Ammon's horn (tissue), 1 donor: ENCODE measurements at regions not wholly inside any gene's neighbourhood (a gene's known extent, or its start where the extent isn't known, plus 50 kb on each side); places are given as distances from the start of the nearest gene placed in this dataset.

Source experiments
- DNase-seq: peaks from one replicate; pipeline ENCODE4 v3.0.0-alpha.2; 2016; ENCODE audit warnings: low spot score

GRCh38 chr16:64410306-64410705 lies 711.6 kb downstream of the CDH11 start:
- DNase-seq: no peak

- DNase-seq: no peak
Measured at GRCh38 chr16:64409783-64410210, 712.1 kb downstream of the CDH11 start.

- DNase-seq: no peak
Measured at GRCh38 chr16:64408699-64409098, 713.2 kb downstream of the CDH11 start.

- DNase-seq: peak; percentile 29
Measured at GRCh38 chr16:64406770-64407181, 715.1 kb downstream of the CDH11 start.

DNA sequence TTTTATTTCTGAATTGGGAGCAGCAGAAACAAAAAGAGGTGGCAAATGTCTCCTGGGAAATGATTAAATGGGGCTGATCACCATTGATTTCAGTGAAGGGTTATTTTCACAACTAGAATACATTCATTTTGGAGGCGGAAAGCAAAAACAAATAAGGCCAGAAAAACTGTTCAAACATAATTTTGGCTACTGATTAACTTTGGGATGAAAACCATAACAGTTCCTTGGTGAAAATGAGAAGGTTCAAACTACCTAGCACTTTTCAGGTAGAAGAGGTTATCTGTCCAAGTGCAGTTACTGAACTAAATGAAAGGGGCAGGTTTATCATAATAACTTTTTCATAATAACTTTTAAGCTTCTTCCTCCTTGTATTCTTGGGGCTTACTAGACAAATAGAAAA lies 718.5 kb downstream of the CDH11 start:
- no peak for DNase-seq

DNA sequence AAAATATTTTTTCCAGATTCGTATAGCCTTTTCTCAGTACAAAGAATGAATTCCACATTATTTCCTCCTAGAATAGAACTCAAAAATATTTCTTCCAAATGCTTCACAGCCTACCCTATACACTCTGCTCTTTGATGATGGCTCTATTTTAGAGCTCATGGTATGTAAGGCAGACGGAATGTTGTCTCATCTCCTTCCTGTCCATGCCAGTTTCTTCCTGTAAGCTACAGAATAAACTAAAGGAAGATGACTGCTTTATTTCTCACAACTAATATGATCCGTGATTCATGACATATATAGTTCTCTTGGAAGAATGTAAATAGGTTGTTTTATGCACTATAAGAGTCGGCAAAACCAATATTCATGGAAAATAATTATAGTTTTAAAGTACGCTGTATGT lies 723.1 kb downstream of the CDH11 start:
- no peak for DNase-seq

DNA sequence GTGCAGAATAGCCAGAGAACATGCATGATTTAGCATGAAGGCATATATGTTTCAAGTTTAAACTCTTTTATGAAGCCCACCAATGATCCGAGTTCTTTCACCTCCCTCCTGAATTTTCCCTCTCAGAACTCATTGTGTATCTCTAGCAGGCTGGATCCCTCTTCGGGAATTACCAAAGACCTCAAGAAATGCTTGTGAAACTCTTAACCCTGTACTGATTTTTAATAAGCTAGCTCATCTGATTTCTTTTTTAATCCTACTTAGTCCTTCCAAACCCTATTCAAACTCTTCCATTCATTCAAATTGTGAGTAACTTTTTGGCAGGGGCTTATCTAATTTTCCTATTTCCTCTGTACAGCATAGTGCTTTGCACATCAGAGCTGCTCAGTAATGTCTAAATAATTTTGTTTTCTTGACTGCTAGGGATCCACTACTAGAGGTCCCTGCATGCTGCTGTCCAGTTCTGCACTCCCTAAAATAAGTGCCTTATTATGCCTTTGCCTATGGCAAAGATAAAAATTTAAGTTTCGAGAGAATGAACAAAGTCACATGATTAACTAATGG lies 723.8 kb downstream of the CDH11 start:
- DNase-seq: no peak

DNA sequence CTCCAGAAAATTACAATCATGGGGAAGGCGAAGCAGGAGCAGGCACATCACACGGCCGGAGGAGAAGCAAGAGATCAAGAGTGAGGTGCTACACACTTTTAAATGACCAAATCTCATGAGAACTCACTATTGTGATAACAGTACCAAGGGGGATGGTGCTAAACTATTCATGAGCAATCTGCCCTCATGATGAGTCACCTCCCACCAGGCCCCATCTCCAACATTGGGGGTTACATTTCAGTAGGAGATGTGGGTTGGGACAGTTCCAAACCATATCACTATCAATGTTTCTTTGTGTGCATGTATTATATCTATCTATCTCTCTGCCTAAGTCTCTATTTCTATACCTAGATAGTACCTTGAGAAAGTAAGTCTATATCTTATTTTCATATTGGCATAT lies 724.8 kb downstream of the CDH11 start:
- DNase-seq: no peak

DNA sequence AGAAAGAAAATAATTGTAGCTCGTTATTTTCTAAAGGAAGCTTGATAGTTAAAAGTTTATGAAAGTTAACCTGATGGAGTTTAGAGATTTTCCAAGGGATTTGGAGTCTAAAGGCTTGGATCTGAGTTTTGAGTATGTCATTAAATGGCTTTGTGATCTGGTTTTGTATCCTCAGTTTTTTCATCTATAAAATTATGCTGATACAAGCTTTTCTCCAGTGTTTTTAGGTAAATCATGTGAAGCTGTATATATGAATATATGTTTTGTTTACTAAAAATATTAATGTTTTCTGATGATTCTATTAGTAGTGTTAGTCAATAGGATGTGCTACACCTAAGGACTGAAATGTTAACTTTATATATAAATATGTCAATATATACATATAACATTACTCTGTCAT lies 727.8 kb downstream of the CDH11 start:
- DNase-seq: no peak

DNA sequence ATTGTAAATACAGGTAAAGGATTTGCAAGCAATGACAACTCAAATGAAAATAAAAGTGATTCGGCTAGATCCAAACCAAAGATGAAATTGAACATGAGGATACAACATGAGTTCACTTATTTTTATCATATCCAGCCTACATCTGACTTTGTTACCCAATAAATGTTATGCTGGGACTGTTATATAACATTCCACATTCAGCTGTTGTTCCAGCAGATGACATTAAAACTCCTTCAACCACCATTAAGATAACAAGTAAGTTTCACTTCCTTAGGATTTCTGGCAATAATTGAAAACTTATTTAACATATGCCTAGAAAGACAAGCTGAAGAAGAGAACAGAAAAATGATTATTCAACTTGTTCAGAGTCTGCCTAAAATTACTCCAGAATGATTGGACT lies 729.4 kb downstream of the CDH11 start:
- DNase-seq: no peak

DNA sequence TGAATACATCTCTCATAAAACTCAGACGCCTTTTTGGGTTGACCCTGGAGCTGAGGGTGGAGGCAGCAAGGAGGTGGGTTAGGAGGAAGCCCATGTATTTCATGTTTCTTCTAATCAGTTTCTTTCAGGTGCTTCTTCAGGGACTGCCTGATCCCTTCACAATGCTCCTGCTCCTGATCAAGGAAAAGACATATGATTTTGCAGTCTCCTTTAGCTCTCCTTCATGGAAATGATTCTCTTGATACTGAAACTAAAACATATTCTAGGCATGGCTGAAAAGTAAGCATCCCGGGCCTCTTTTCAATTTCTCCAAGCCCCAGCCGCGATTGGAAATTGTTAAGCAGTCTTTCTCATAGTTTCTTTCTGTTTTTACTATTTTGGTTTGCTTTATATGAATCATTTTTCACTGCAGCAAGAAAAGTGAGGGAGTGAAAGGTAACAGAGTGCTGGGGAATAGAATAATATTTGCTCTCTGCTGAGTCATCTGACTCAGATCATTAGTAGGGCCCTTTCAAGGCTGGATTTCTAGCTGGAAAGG lies 730.7 kb downstream of the CDH11 start:
- DNase-seq: no peak

- DNase-seq: no peak
Measured at GRCh38 chr16:64390102-64390501, 731.8 kb downstream of the CDH11 start.

- DNase-seq: no peak
Measured at GRCh38 chr16:64384636-64385035, 737.2 kb downstream of the CDH11 start.

GRCh38 chr16:64381979-64382378 lies 739.9 kb downstream of the CDH11 start:
- DNase-seq: no peak

- no peak for DNase-seq
Measured at GRCh38 chr16:64380751-64381150, 741.1 kb downstream of the CDH11 start.

DNA sequence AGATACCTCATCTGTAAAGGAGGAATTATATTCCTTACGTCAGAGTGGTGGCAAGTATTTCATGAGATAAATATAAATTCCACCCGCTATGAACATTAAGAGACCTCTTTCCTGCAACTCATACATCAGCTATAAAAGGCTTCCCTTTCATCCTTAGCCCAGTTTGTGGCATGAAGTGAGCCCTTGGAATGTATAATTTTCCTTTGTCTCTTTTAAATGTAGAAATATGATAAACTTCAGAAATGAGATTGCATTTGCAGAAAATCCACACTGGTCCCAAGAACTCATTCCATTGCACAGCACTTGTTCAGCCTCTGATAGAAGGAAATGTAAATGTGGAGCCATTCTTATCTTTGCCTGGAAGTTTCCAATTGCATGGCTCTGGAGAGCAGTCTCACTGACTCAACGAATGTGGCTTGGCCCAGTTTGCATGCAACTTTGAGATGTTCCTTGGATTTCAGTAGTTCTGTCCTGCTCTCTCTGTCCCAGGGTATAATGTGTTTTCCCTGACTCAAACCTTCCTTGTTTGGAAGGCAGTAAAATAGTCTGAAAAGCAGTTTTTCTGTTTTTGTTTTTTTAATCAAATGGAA lies 746.4 kb downstream of the CDH11 start:
- no peak for DNase-seq

DNA sequence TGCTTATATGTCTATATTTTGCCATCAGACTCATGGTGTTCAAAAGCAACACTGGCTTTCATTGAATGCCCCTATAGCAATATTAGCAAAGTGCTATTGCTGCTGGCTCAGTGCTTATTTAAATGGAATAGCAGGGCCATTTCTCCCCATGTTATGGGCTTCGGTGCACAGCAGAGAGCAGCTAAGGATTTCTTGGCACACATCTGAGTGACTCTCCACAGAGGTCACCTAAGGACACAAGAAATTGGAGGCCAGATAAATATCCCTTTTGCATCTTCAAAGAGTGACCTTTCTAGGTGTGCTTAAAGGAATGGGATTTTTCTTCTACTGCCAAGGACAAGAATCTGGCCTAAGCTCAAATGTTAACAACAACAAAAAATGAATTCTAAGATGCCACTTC lies 751.8 kb downstream of the CDH11 start:
- no peak for DNase-seq

GRCh38 chr16:64365448-64365931 lies 756.4 kb downstream of the CDH11 start:
- no peak for DNase-seq

DNA sequence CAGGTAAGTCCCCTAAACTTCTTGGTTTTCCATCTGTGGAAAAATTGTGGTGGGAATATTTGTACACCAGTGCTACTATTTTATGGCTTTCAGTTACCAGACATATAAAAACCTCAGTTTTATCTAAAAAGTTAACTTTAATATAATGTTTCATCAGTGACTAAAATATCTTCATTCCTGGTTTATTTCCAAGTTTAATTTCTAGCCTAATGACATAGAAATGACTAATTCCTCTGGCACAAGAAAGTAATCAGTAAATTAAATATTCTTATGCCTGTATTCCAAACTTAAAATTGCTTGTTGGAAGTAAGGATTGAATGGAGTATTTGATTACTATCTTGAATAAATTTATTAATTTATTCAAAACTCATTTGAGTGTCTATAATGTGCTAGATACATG lies 757.0 kb downstream of the CDH11 start:
- DNase-seq: no peak

DNA sequence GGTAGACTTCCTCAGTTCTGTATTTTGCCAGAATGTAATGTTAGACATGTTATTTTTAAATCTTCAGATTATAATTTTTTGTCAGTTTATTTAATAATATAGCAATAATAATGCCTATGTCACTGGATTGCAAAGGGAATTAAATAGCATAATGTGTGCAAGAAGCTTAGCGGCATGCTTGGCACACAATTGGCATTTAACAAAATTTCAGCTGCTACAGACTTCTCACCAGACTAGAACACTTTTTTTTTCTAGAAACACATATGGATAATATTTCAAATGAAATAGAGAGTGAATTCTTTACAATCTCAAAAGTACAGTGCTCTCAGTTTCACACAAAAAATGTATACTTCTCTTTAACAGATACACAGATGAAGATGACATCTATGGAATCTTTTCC lies 757.4 kb downstream of the CDH11 start:
- no peak for DNase-seq

- DNase-seq: no peak
Measured at GRCh38 chr16:64364016-64364415, 757.8 kb downstream of the CDH11 start.

DNA sequence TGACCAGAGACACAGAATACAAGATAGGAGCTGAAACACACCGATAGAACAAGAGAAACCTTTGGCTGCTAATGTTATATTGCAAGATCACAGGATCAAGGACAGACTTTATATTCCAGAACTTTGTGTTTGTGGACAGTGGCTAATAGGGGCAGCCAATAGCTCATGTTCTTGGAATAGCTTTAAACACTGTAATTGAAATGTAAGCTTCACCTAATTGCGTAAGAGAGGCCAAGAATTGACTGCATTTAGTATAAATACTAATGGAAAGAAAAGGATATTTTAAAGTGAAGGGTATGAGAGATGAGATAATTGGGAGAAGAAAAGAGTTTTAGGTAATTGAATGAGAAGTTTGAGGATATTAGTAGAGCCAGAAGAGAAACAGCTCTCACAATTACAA lies 758.8 kb downstream of the CDH11 start:
- no peak for DNase-seq

DNA sequence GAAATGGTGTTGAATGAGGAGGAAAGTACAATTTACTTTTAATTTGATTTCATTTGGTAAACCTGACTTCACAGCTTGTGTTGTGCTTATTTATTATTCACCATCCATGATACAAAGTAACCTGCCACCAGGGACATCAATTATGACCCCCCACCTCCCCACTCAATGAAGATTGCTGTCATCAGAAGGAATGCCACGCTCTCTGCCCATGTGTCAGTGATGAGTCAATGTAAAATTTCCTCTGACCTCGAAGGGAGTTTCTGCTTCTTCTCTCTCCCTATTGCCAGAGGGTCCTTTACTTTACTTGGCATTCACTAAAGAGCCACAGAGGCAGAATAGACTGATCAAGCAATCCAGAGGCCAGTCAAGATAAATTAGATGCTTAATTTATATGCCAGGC lies 759.7 kb downstream of the CDH11 start:
- DNase-seq: no peak

- DNase-seq: no peak
Measured at GRCh38 chr16:64361753-64362152, 760.1 kb downstream of the CDH11 start.
